ENCODE measurements at regions not wholly inside any gene's neighbourhood (a gene's known extent, or its start where the extent isn't known, plus 50 kb on each side); places are given as distances from the start of the nearest gene placed in this dataset.

- H3K27me3 Mint-ChIP-seq (ENCODE audit: insufficient read depth, low read depth), result no peaks in the 10 kb centered on the region
- no peaks in the 10 kb centered on the region for H3K4me1 Mint-ChIP-seq
Measured at GRCh38 chr7:9835199-9835598, 1138.5 kb upstream of the PHF14 start.

GRCh38 chr7:9836671-9837070 is 1137.0 kb upstream of the PHF14 start:
- H3K4me3 ChIP-seq, result no peak overlapping the region
- no peak overlapping the region for H3K9ac ChIP-seq
- H3K27ac ChIP-seq, result no peak overlapping the region
- H3K27me3 ChIP-seq, result no peaks in the 10 kb centered on the region
- H4K20me1 ChIP-seq (ENCODE audit: low read depth), result no peaks in the 10 kb centered on the region
- no peaks in the 10 kb centered on the region for H3K4me1 Mint-ChIP-seq
- H3K4me2 ChIP-seq, result no peak overlapping the region
- TF ChIP-seq EZH2 (IDR thresholded peaks at IDR 0.05) (no peak), CTCF (IDR thresholded peaks at IDR 0.05) (no peak), EZH2phosphoT487 (IDR thresholded peaks at IDR 0.05) (no peak)
- H3K36me3 ChIP-seq, result no peaks in the 10 kb centered on the region
- H3K36me3 Mint-ChIP-seq, result no peaks in the 10 kb centered on the region
- DNase-seq (ENCODE audit: low spot score), result no peak
- H3K79me2 ChIP-seq (ENCODE audit: low read depth), result no peaks in the 10 kb centered on the region
- H3K27me3 Mint-ChIP-seq (ENCODE audit: insufficient read depth, low read depth), result no peaks in the 10 kb centered on the region
- no peaks in the 10 kb centered on the region for H3K9me3 ChIP-seq (ENCODE audit: low read depth)
- H3F3A ChIP-seq (ENCODE audit: low read depth), result no peaks in the 10 kb centered on the region
- H3K4me3 Mint-ChIP-seq, result no peak overlapping the region
- no peak overlapping the region for H3K27ac Mint-ChIP-seq
- H3K9me3 Mint-ChIP-seq, result no peaks in the 10 kb centered on the region
- peaks cover 11% of the 10 kb centered on the region for H3K4me1 ChIP-seq
- no peak overlapping the region for H2AFZ ChIP-seq (replicated peaks)

More at GRCh38 chr7:9835199-9835598, 1138.5 kb upstream of the PHF14 start:
- Histone ChIP-seq H3K27ac (no peak overlapping the region), H3K79me2 (ENCODE audit: low read depth) (no peaks in the 10 kb centered on the region), H3K36me3 (no peaks in the 10 kb centered on the region), H3K4me1 (no peaks in the 10 kb centered on the region), H3K4me2 (no peak overlapping the region), H3F3A (ENCODE audit: low read depth) (no peaks in the 10 kb centered on the region), H3K4me3 (no peak overlapping the region), H3K9me3 (ENCODE audit: low read depth) (no peaks in the 10 kb centered on the region), H2AFZ (replicated peaks) (no peak overlapping the region), H3K27me3 (no peaks in the 10 kb centered on the region), H3K9ac (no peak overlapping the region), H4K20me1 (ENCODE audit: low read depth) (no peaks in the 10 kb centered on the region)
- H3K36me3 Mint-ChIP-seq, result no peaks in the 10 kb centered on the region
- no peak for DNase-seq (ENCODE audit: low spot score)
- H3K27ac Mint-ChIP-seq, result no peak overlapping the region
- TF ChIP-seq CTCF (IDR thresholded peaks at IDR 0.05) (no peak), EZH2 (IDR thresholded peaks at IDR 0.05) (no peak), EZH2phosphoT487 (IDR thresholded peaks at IDR 0.05) (no peak)
- no peak overlapping the region for H3K4me3 Mint-ChIP-seq
- H3K9me3 Mint-ChIP-seq, result no peaks in the 10 kb centered on the region

- DNase-seq (ENCODE audit: low spot score), result no peak
- Mint-ChIP-seq H3K9me3 (no peaks in the 10 kb centered on the region), H3K36me3 (no peaks in the 10 kb centered on the region), H3K27me3 (ENCODE audit: insufficient read depth, low read depth) (no peaks in the 10 kb centered on the region), H3K4me3 (no peak overlapping the region), H3K27ac (no peak overlapping the region), H3K4me1 (no peaks in the 10 kb centered on the region)
- TF ChIP-seq EZH2 (IDR thresholded peaks at IDR 0.05), result no peak
- no peak for TF ChIP-seq CTCF (IDR thresholded peaks at IDR 0.05)
- no peak for TF ChIP-seq EZH2phosphoT487 (IDR thresholded peaks at IDR 0.05)
- Histone ChIP-seq H3K9ac (no peak overlapping the region), H3F3A (ENCODE audit: low read depth) (no peaks in the 10 kb centered on the region), H3K27me3 (no peaks in the 10 kb centered on the region), H3K79me2 (ENCODE audit: low read depth) (no peaks in the 10 kb centered on the region), H3K9me3 (ENCODE audit: low read depth) (no peaks in the 10 kb centered on the region), H2AFZ (replicated peaks) (no peak overlapping the region), H3K27ac (no peak overlapping the region), H3K4me3 (no peak overlapping the region), H3K4me1 (peaks cover 15% of the 10 kb centered on the region), H3K36me3 (no peaks in the 10 kb centered on the region), H3K4me2 (no peak overlapping the region), H4K20me1 (ENCODE audit: low read depth) (no peaks in the 10 kb centered on the region)
Measured at GRCh38 chr7:9842301-9842700, 1131.4 kb upstream of the PHF14 start.
